GM19240 (cell line): ENCODE measurements at regions not wholly inside any gene's neighbourhood (a gene's known extent, or its start where the extent isn't known, plus 50 kb on each side); places are given as distances from the start of the nearest gene placed in this dataset.

Experiments
- DNase-seq: peaks from one replicate; pipeline ENCODE4 v3.0.0; 2011; ENCODE audit warnings: low spot score; ENCODE audit not compliant: insufficient read length

- no peak for DNase-seq
Observed at GRCh38 chr7:18200855-18201254, 173.2 kb upstream of the PRPS1L1 start.

- DNase-seq: no peak
Observed at GRCh38 chr7:18201350-18201749, 173.7 kb upstream of the PRPS1L1 start.

GRCh38 chr7:18202315-18203045 is 174.8 kb upstream of the PRPS1L1 start:
- DNase-seq: no peak

- no peak for DNase-seq
Observed at GRCh38 chr7:18206331-18206730, 178.7 kb upstream of the PRPS1L1 start.

GRCh38 chr7:18208921-18209320 is 181.3 kb upstream of the PRPS1L1 start:
- DNase-seq: no peak

- DNase-seq: no peak
Observed at GRCh38 chr7:18210377-18210776, 182.7 kb upstream of the PRPS1L1 start.

GRCh38 chr7:18210788-18211187 is 183.1 kb upstream of the PRPS1L1 start:
- no peak for DNase-seq

GRCh38 chr7:18212308-18212707 is 184.7 kb upstream of the PRPS1L1 start:
- no peak for DNase-seq

GRCh38 chr7:18212758-18213157 is 185.1 kb upstream of the PRPS1L1 start:
- no peak for DNase-seq

- DNase-seq: no peak
Observed at GRCh38 chr7:18213652-18214051, 186.0 kb upstream of the PRPS1L1 start.

- no peak for DNase-seq
Observed at GRCh38 chr7:18216270-18216669, 188.6 kb upstream of the PRPS1L1 start.

GRCh38 chr7:18221377-18222293 is 194.0 kb upstream of the PRPS1L1 start:
- no peak for DNase-seq

- no peak for DNase-seq
Observed at GRCh38 chr7:18222636-18223035, 195.0 kb upstream of the PRPS1L1 start.

GRCh38 chr7:18224138-18224537 is 196.5 kb upstream of the PRPS1L1 start:
- no peak for DNase-seq

GRCh38 chr7:18225067-18225466 is 197.4 kb upstream of the PRPS1L1 start:
- no peak for DNase-seq

- DNase-seq: no peak
Observed at GRCh38 chr7:18226598-18226997, 199.0 kb upstream of the PRPS1L1 start.

- no peak for DNase-seq
Observed at GRCh38 chr7:18228686-18229085, 201.0 kb upstream of the PRPS1L1 start.

GRCh38 chr7:18230271-18230670 is 202.6 kb upstream of the PRPS1L1 start:
- DNase-seq: no peak

GRCh38 chr7:18231854-18232253 is 204.2 kb upstream of the PRPS1L1 start:
- no peak for DNase-seq

GRCh38 chr7:18234519-18234918 is 206.9 kb upstream of the PRPS1L1 start:
- no peak for DNase-seq

- DNase-seq: no peak
Observed at GRCh38 chr7:18235819-18236218, 208.2 kb upstream of the PRPS1L1 start.

GRCh38 chr7:18239212-18239611 is 211.6 kb upstream of the PRPS1L1 start:
- DNase-seq: no peak
